ENCODE measurements at regions not wholly inside any gene's neighbourhood (a gene's known extent, or its start where the extent isn't known, plus 50 kb on each side); places are given as distances from the start of the nearest gene placed in this dataset.

GRCh38 chr3:8405144-8405543 is 96.5 kb upstream of the LMCD1 start:
- TF ChIP-seq POLR2A (IDR thresholded peaks at IDR 0.05; ENCODE audit: low read depth, low read length) (no peak), POLR2AphosphoS5 (IDR thresholded peaks at IDR 0.05; ENCODE audit: low read depth, low read length) (no peak), TAF1 (IDR thresholded peaks at IDR 0.05; ENCODE audit: low read depth, low read length) (no peak), SPI1 (IDR thresholded peaks at IDR 0.05; ENCODE audit: low read depth, low read length) (no peak), PAX5 (IDR thresholded peaks at IDR 0.05; ENCODE audit: insufficient read depth, low read length, severe bottlenecking) (no peak)

All from GM12891 (cell line).